HCT116 (cell line): ENCODE measurements at regions not wholly inside any gene's neighbourhood (a gene's known extent, or its start where the extent isn't known, plus 50 kb on each side); places are given as distances from the start of the nearest gene placed in this dataset.

Experiments
- ATAC-seq: fragments of 200-7000 bp; cut with Tn5 transposase; 2 replicates; pipeline ENCODE4 v1.9.1; 2020; ENCODE audit warnings: mild to moderate bottlenecking, moderate library complexity
- BruUV-seq: library from RNA; stranded (reverse); fragments of 400-500 nt; replicated peaks from 2 replicates; lab custom pipeline; 2021; lab: Mats Ljungman, UMichigan
- CTCF ChIA-PET: fragments of 300-600 bp; sonication (Branson Sonifier 250); formaldehyde crosslinking; loops from one replicate; lab custom pipeline; 2021; ENCODE audit warnings: antibody characterized with exemption; lab: Charles Lee
- POLR2A ChIA-PET: fragments of 300-600, 350-600 bp; sonication (Branson Sonifier 250); formaldehyde crosslinking; loops from one replicate; lab custom pipeline; 2021; ENCODE audit warnings: antibody characterized with exemption; lab: Charles Lee
- RAD21 ChIA-PET, 2 experiments: fragments of 300-600 bp; sonication (Branson Sonifier 250); formaldehyde crosslinking; loops; one replicate each; lab custom pipeline; 2023; ENCODE audit warnings: low total read pairs in 2 of 2; ENCODE audit not compliant: uncharacterized antibody in 2 of 2, unreplicated experiment in 2 of 2, low non-redundant PET in 1 of 2; lab: Charles Lee
- DNase-seq: peaks from one replicate; pipeline ENCODE4 v3.0.0-alpha.2; 2010; ENCODE audit warnings: low read depth, low spot score
- H2AFZ ChIP-seq: fragments of 200-600 bp; shearing (Covaris generic), sonication (generic); 2 replicates; pipeline ENCODE4 v1.6.1; 2017; ENCODE audit warnings: low read depth, mixed run types, mixed read lengths, antibody characterized with exemption, low read length; ENCODE audit not compliant: poor library complexity, severe bottlenecking
- H3K27ac ChIP-seq: 2 replicates; pipeline ENCODE4 v1.5.1; 2012; ENCODE audit warnings: low read depth, low read length
- H3K27me3 ChIP-seq: fragments of 200-600 bp; sonication (generic); 2 replicates; pipeline ENCODE4 v1.6.1; 2016; ENCODE audit warnings: mixed run types, low read length, mixed read lengths; ENCODE audit not compliant: insufficient read depth
- H3K36me3 ChIP-seq, 2 experiments: fragments of 200-500 bp in 1 of 2; fragments of 200-600 bp in 1 of 2; sonication (Bioruptor generic) in 1 of 2; sonication (generic) in 1 of 2; 2 replicates each; pipeline versions ENCODE4 v1.5.1 to v1.6.1; 2014 to 2016; ENCODE audit warnings: low read length in 2 of 2, inconsistent platforms in 1 of 2, mixed read lengths in 1 of 2, mixed run types in 1 of 2; ENCODE audit not compliant: insufficient read depth in 2 of 2, control insufficient read depth in 1 of 2
- H3K4me1 ChIP-seq, 2 experiments: fragments of 200-600 bp in 1 of 2; sonication (generic) in 1 of 2; 2 replicates each; pipeline versions ENCODE4 v1.5.1 to v1.6.1; 2012 to 2017; ENCODE audit warnings: low read length in 2 of 2, inconsistent platforms in 1 of 2, mild to moderate bottlenecking in 1 of 2, mixed read lengths in 1 of 2, mixed run types in 1 of 2, moderate library complexity in 1 of 2; ENCODE audit not compliant: insufficient read depth in 2 of 2, control insufficient read depth in 1 of 2
- H3K4me2 ChIP-seq: fragments of 200-600 bp; sonication (generic); 2 replicates; pipeline ENCODE4 v1.6.1; 2017; ENCODE audit warnings: mixed run types, low read length, mixed read lengths
- H3K4me3 ChIP-seq, 2 experiments: fragments of 200-600 bp in 1 of 2; sonication (generic) in 1 of 2; replicated peaks in 1 of 2; 2 replicates each; pipeline ENCODE4 v1.5.1; 2011 to 2016; ENCODE audit warnings: low read length in 2 of 2, control low read depth in 1 of 2, low read depth in 1 of 2, mild to moderate bottlenecking in 1 of 2, mixed read lengths in 1 of 2, mixed run types in 1 of 2
- H3K79me2 ChIP-seq: fragments of 200-600 bp; sonication (generic); 2 replicates; pipeline ENCODE4 v1.6.1; 2017; ENCODE audit warnings: mild to moderate bottlenecking, mixed run types, low read length, moderate library complexity, mixed read lengths; ENCODE audit not compliant: insufficient read depth
- H3K9ac ChIP-seq: fragments of 200-600 bp; sonication (generic); 2 replicates; pipeline ENCODE4 v1.6.1; 2016; ENCODE audit warnings: low read length, mixed read lengths
- H3K9me2 ChIP-seq: fragments of 200-600 bp; sonication (generic), shearing (Covaris generic); 2 replicates; pipeline ENCODE4 v1.6.1; 2017; ENCODE audit warnings: mixed run types, mild to moderate bottlenecking, moderate library complexity; ENCODE audit not compliant: insufficient read depth
- H3K9me3 ChIP-seq, 2 experiments: fragments of 200-500 bp in 1 of 2; fragments of 200-600 bp in 1 of 2; sonication (Bioruptor generic) in 1 of 2; sonication (generic) in 1 of 2; 2 replicates each; pipeline ENCODE4 v1.6.1; 2014 to 2017; ENCODE audit warnings: low read length in 2 of 2, mixed read lengths in 2 of 2, inconsistent platforms in 1 of 2, low read depth in 1 of 2, mild to moderate bottlenecking in 1 of 2, mixed run types in 1 of 2, moderate library complexity in 1 of 2; ENCODE audit not compliant: control insufficient read depth in 1 of 2, insufficient read depth in 1 of 2
- H4K20me1 ChIP-seq: fragments of 200-600 bp; sonication (generic), shearing (Covaris generic); 2 replicates; pipeline ENCODE4 v1.6.1; 2017; ENCODE audit warnings: mixed run types, mild to moderate bottlenecking, moderate library complexity; ENCODE audit not compliant: insufficient read depth
- CBX3 ChIP-seq: IDR thresholded peaks from 2 replicates; pipeline ENCODE4 v1.6.1; 2012; ENCODE audit warnings: low read depth
- EZH2phosphoT487 ChIP-seq: fragments of 200-600 bp; IDR thresholded peaks from 2 replicates; pipeline ENCODE4 v1.6.1; 2018; ENCODE audit warnings: antibody characterized with exemption, borderline replicate concordance
- YY1 ChIP-seq: IDR thresholded peaks from 2 replicates; pipeline ENCODE4 v1.6.1; 2011; ENCODE audit warnings: low read length, low read depth, moderate library complexity, mild to moderate bottlenecking; ENCODE audit not compliant: insufficient replicate concordance; ENCODE audit errors: extremely low read depth
- ZBTB33 ChIP-seq: IDR thresholded peaks from 2 replicates; pipeline ENCODE4 v1.6.1; 2011; ENCODE audit warnings: mild to moderate bottlenecking, low read length, moderate library complexity; ENCODE audit not compliant: insufficient replicate concordance; ENCODE audit errors: extremely low read depth
- intact Hi-C: fragments of 100-400 bp; cut with micrococcal nuclease; formaldehyde crosslinking; loops from 2 replicates; pipeline ENCODE4 v1.10.0; 2022
- TF ChIP-seq, protein P1 (sequence below): IDR thresholded peaks from 2 replicates; pipeline ENCODE4 v1.6.1; 2012; ENCODE audit warnings: low read depth

DNA sequence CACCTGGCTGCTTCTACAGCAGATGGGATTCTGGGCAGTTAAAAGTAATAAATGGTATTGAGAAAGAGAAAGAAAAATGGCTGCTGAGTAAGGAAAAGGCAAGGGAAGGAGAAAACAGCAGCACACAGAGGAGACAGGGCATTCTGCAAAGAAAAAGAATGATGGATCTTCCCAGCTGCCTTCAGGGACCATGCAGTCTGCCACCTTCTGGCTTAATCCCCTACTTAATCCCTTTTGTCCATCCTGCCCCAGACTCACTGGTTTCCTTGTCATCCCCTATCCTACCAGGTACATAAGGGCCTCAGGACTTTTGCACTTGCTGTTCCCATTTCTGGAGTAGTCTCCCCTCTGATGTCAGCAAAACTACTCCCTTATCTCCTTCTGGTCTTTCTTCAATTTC lies 107.6 kb downstream of the GAS2L3 start (continued):
- TF ChIP-seq, protein P1, sequence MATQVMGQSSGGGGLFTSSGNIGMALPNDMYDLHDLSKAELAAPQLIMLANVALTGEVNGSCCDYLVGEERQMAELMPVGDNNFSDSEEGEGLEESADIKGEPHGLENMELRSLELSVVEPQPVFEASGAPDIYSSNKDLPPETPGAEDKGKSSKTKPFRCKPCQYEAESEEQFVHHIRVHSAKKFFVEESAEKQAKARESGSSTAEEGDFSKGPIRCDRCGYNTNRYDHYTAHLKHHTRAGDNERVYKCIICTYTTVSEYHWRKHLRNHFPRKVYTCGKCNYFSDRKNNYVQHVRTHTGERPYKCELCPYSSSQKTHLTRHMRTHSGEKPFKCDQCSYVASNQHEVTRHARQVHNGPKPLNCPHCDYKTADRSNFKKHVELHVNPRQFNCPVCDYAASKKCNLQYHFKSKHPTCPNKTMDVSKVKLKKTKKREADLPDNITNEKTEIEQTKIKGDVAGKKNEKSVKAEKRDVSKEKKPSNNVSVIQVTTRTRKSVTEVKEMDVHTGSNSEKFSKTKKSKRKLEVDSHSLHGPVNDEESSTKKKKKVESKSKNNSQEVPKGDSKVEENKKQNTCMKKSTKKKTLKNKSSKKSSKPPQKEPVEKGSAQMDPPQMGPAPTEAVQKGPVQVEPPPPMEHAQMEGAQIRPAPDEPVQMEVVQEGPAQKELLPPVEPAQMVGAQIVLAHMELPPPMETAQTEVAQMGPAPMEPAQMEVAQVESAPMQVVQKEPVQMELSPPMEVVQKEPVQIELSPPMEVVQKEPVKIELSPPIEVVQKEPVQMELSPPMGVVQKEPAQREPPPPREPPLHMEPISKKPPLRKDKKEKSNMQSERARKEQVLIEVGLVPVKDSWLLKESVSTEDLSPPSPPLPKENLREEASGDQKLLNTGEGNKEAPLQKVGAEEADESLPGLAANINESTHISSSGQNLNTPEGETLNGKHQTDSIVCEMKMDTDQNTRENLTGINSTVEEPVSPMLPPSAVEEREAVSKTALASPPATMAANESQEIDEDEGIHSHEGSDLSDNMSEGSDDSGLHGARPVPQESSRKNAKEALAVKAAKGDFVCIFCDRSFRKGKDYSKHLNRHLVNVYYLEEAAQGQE: no peak

- Histone ChIP-seq H3K36me3 (no peaks in the 10 kb centered on the region), H3K4me2 (no peak overlapping the region), H3K4me1 (peaks cover 0 to 9% of the 10 kb centered on the region in 2 experiments; a peak in 2 of 4 replicates), H4K20me1 (no peaks in the 10 kb centered on the region), H3K9ac (no peak overlapping the region), H3K27ac (no peak overlapping the region), H2AFZ (no peak overlapping the region), H3K4me3 (no peak overlapping the region), H3K79me2 (no peaks in the 10 kb centered on the region), H3K27me3 (no peaks in the 10 kb centered on the region), H3K9me2 (no peaks in the 10 kb centered on the region), H3K9me3 (peaks cover 0 to 9% of the 10 kb centered on the region in 2 experiments; a peak in 2 of 4 replicates)
- ATAC-seq: no peak
- CTCF ChIA-PET: interaction anchor here (1.7 kb wide), 1 partner anchor 10 kb away, joined by 9 read pairs; no protein-coding TSS in a partner anchor
- no TSS peak for BruUV-seq
- DNase-seq: no peak
- RAD21 ChIA-PET: no interaction called here
- intact Hi-C loops: no loop called here
- TF ChIP-seq ZBTB33 (no peak), CBX3 (no peak), EZH2phosphoT487 (no peak), YY1 (no peak)
- POLR2A ChIA-PET: no interaction called here
These were observed 108.7 kb downstream of the GAS2L3 start for GRCh38 chr12:100682178-100682577.
